K562 (cell line): ENCODE measurements at regions not wholly inside any gene's neighbourhood (a gene's known extent, or its start where the extent isn't known, plus 50 kb on each side); places are given as distances from the start of the nearest gene placed in this dataset.

Source experiments
- ATAC-seq: fragments of 200-7000 bp; cut with Tn5 transposase; 3 replicates; pipeline ENCODE4 v1.9.1; 2020; ENCODE audit warnings: moderate library complexity
- BruUV-seq: library from RNA; stranded (reverse); fragments of 400-500 nt; replicated peaks from 2 replicates; lab custom pipeline; 2021; lab: Mats Ljungman, UMichigan
- CTCF ChIA-PET: fragments of 300-600 bp; formaldehyde crosslinking; extraction: SDS; loops from one replicate; lab custom pipeline; 2021; ENCODE audit warnings: low intra/inter-chr PET ratio; lab: Yijun Ruan, JAX
- POLR2A ChIA-PET: fragments of 300-600, 350-650 bp; sonication (Branson Sonifier 250); formaldehyde crosslinking; extraction: SDS; loops from one replicate; lab custom pipeline; 2021; ENCODE audit warnings: antibody characterized with exemption, inconsistent platforms; lab: Yijun Ruan, JAX
- DNase-seq, 4 experiments: peaks; one replicate each; pipeline versions ENCODE4 v3.0.0 to v3.0.0-alpha.2; 2011 to 2018; ENCODE audit warnings: low spot score in 3 of 4, mixed read lengths in 3 of 4; ENCODE audit errors: extremely low read depth in 1 of 4
- FAIRE-seq: peaks from 2 replicates; lab custom pipeline; 2011; peaks lifted over from hg19 to GRCh38; lab: Jason Lieb, UNC
- H2AFZ ChIP-seq: 2 replicates; pipeline ENCODE4 v1.6.0; 2011; ENCODE audit warnings: low read depth, low read length, control low read depth, inconsistent platforms
- H3K27ac ChIP-seq: fragments of 200-600 bp; 3 replicates; pipeline ENCODE4 v1.8.0; 2011; ENCODE audit warnings: low read depth, mild to moderate bottlenecking, control low read depth, inconsistent platforms, low read length, moderate library complexity, mixed read lengths; ENCODE audit errors: extremely low read depth
- H3K27me3 ChIP-seq, 2 experiments: fragments of 300-600 bp in 1 of 2; 2 replicates in 1 of 2; 3 replicates in 1 of 2; pipeline versions ENCODE4 v1.6.0 to v1.8.0; 2011; ENCODE audit warnings: inconsistent platforms in 2 of 2, low read length in 2 of 2, mild to moderate bottlenecking in 1 of 2, mixed read lengths in 1 of 2, moderate library complexity in 1 of 2; ENCODE audit not compliant: control insufficient read depth in 2 of 2, insufficient read depth in 2 of 2
- H3K36me3 ChIP-seq: fragments of 300-600 bp; 3 replicates; pipeline ENCODE4 v1.8.0; 2011; ENCODE audit warnings: mild to moderate bottlenecking, low read length, inconsistent platforms; ENCODE audit not compliant: control insufficient read depth, insufficient read depth
- H3K4me1 ChIP-seq, 2 experiments: fragments of 200-600 bp in 1 of 2; replicated peaks in 1 of 2; 2 replicates in 1 of 2; 3 replicates in 1 of 2; pipeline versions ENCODE4 v1.5.1 to v1.8.0; 2011; ENCODE audit warnings: inconsistent platforms in 2 of 2, low read length in 2 of 2, mild to moderate bottlenecking in 1 of 2, mixed read lengths in 1 of 2, moderate library complexity in 1 of 2; ENCODE audit not compliant: control insufficient read depth in 2 of 2, insufficient read depth in 2 of 2
- H3K4me2 ChIP-seq: 2 replicates; pipeline ENCODE4 v1.6.1; 2011; ENCODE audit warnings: low read length, control low read depth, inconsistent platforms, mixed read lengths; ENCODE audit not compliant: insufficient read depth
- H3K4me3 ChIP-seq: fragments of 200-600 bp; sonication (generic), shearing (Covaris generic); 2 replicates; pipeline ENCODE4 v1.5.1; 2016; ENCODE audit warnings: control low read depth, inconsistent platforms
- H3K79me2 ChIP-seq: fragments of 200-600 bp; 3 replicates; pipeline ENCODE4 v1.8.0; 2011; ENCODE audit warnings: low read length, inconsistent platforms; ENCODE audit not compliant: control insufficient read depth, insufficient read depth
- H3K9ac ChIP-seq, 2 experiments: 2 replicates each; pipeline versions ENCODE4 v1.6.0 to v1.6.1; 2011; ENCODE audit warnings: low read depth in 2 of 2, low read length in 2 of 2, control low read depth in 1 of 2, inconsistent platforms in 1 of 2, mild to moderate bottlenecking in 1 of 2, mixed read lengths in 1 of 2; ENCODE audit not compliant: insufficient read depth in 1 of 2
- H3K9me1 ChIP-seq: one replicate; pipeline ENCODE4 v1.6.0; 2011; ENCODE audit warnings: inconsistent platforms, mild to moderate bottlenecking, low read length, moderate library complexity; ENCODE audit not compliant: control insufficient read depth, insufficient read depth
- H3K9me3 ChIP-seq: replicated peaks from 2 replicates; pipeline ENCODE4 v1.5.1; 2011; ENCODE audit warnings: low read depth, low read length, inconsistent platforms; ENCODE audit not compliant: control insufficient read depth, insufficient read depth
- H4K20me1 ChIP-seq: replicated peaks from 2 replicates; pipeline ENCODE4 v1.6.1; 2011; ENCODE audit warnings: low read length, inconsistent platforms, mixed read lengths; ENCODE audit not compliant: control insufficient read depth, insufficient read depth
- DEAF1 ChIP-seq: fragments of 450-650 bp; formaldehyde crosslinking; IDR thresholded peaks from 2 replicates; pipeline ENCODE4 v1.4.0; 2020; ENCODE audit warnings: mild to moderate bottlenecking, moderate library complexity
- EWSR1 ChIP-seq: fragments of 450-650 bp; IDR thresholded peaks from 2 replicates; pipeline ENCODE4 v1.6.1; 2018; ENCODE audit warnings: borderline replicate concordance, mild to moderate bottlenecking, low read depth, moderate library complexity; ENCODE audit not compliant: partially characterized antibody
- MECOM ChIP-seq: fragments of 250-450 bp; sonication (Bioruptor Pico); IDR thresholded peaks from 2 replicates; pipeline ENCODE4 v1.8.0; 2022; ENCODE audit warnings: inconsistent platforms
- SMC3 ChIP-seq: conservative IDR thresholded peaks from 2 replicates; pipeline ENCODE4 v1.6.1; 2011; ENCODE audit warnings: low read depth, low read length, improper control_type of control experiment; ENCODE audit not compliant: insufficient read depth
- SP1 ChIP-seq: sonication (generic); formaldehyde crosslinking; IDR thresholded peaks from 2 replicates; pipeline ENCODE4 v1.8.1; 2022; ENCODE audit warnings: mild to moderate bottlenecking, missing genetic modification reagents
- ZBTB8A ChIP-seq: fragments of 450-650 bp; IDR thresholded peaks from 2 replicates; pipeline ENCODE4 v1.6.1; 2018; ENCODE audit warnings: mild to moderate bottlenecking, moderate library complexity; ENCODE audit not compliant: partially characterized antibody
- ZNF143 ChIP-seq: sonication (generic); formaldehyde crosslinking; IDR thresholded peaks from 2 replicates; pipeline ENCODE4 v1.9.0; 2022; ENCODE audit warnings: mild to moderate bottlenecking, missing genetic modification reagents
- WGBS: fragments of 100-300 bp; shearing (Covaris generic); methylation state at CpG from one replicate; pipeline ENCODE4 v1.1.6; 2016; ENCODE audit warnings: low coverage, mixed read lengths; ENCODE audit not compliant: insufficient coverage; ENCODE audit errors: missing lambda C conversion rate; 5-methylcytosine and 5-hydroxymethylcytosine counted together
- in situ Hi-C: fragments of 300-500 bp; cut with MboI; formaldehyde crosslinking; loops from 4 replicates; pipeline ENCODE4 v1.15.0; 2018; ENCODE audit warnings: inconsistent platforms, mixed read lengths
- intact Hi-C: fragments of 100-400 bp; cut with micrococcal nuclease; formaldehyde crosslinking; loops from 2 replicates; pipeline ENCODE4 v1.14.2; 2022

- intact Hi-C loops, result no loop called here
Observed at GRCh38 chr7:16960337-16960965, 78.7 kb upstream of the AGR3 start.

GRCh38 chr7:16961641-16962040 lies 79.9 kb upstream of the AGR3 start:
- CTCF ChIA-PET, result no interaction called here
- no peaks in the 10 kb centered on the region for H3K4me1 ChIP-seq
- H4K20me1 ChIP-seq, result no peaks in the 10 kb centered on the region
- no peak overlapping the region for H3K9ac ChIP-seq
- no peak for ATAC-seq
- no peak overlapping the region for H3K4me3 ChIP-seq
- no peaks in the 10 kb centered on the region for H3K79me2 ChIP-seq
- POLR2A ChIA-PET, result no interaction called here
- H3K4me2 ChIP-seq, result no peak overlapping the region
- no peak for DNase-seq
- no peak for FAIRE-seq
- no peak overlapping the region for H2AFZ ChIP-seq
- in situ Hi-C loops (no loop called here), intact Hi-C loops (no loop called here)
- H3K9me1 ChIP-seq, result no peaks in the 10 kb centered on the region
- H3K27ac ChIP-seq, result no peak overlapping the region
- H3K9me3 ChIP-seq, result no peaks in the 10 kb centered on the region
- no peaks in the 10 kb centered on the region for H3K36me3 ChIP-seq
- 4% methylated on average over 2 of the region's 2 CpGs for WGBS
- H3K27me3 ChIP-seq, result no peaks in the 10 kb centered on the region
- BruUV-seq, result no TSS peak
- TF ChIP-seq SMC3 (no peak), ZNF143 (CRISPR knock-in tag) (no peak), ZBTB8A (no peak), EWSR1 (no peak), SP1 (no peak), MECOM (CRISPR knock-in tag) (no peak)

More at GRCh38 chr7:16960337-16960965, 78.7 kb upstream of the AGR3 start:
- WGBS, result 0% methylated on average over 1 of the region's 1 CpG
- POLR2A ChIA-PET, result no interaction called here
- Histone ChIP-seq H3K4me3 (no peak overlapping the region), H3K4me1 (no peaks in the 10 kb centered on the region), H2AFZ (no peak overlapping the region), H3K79me2 (no peaks in the 10 kb centered on the region), H3K36me3 (no peaks in the 10 kb centered on the region), H3K27ac (no peak overlapping the region), H3K9me1 (no peaks in the 10 kb centered on the region), H3K9ac (no peak overlapping the region), H3K9me3 (no peaks in the 10 kb centered on the region), H3K27me3 (no peaks in the 10 kb centered on the region), H4K20me1 (no peaks in the 10 kb centered on the region), H3K4me2 (no peak overlapping the region)
- CTCF ChIA-PET, result no interaction called here
- in situ Hi-C loops, result no loop called here
- FAIRE-seq (no peak), DNase-seq (no peak), ATAC-seq (no peak)
- no TSS peak for BruUV-seq
- no peak for TF ChIP-seq DEAF1
